Ammon's horn (tissue), 1 donor: ENCODE measurements at regions not wholly inside any gene's neighbourhood (a gene's known extent, or its start where the extent isn't known, plus 50 kb on each side); places are given as distances from the start of the nearest gene placed in this dataset.

Source experiments
- DNase-seq: peaks from one replicate; pipeline ENCODE4 v3.0.0-alpha.2; 2016; ENCODE audit warnings: low spot score

DNA sequence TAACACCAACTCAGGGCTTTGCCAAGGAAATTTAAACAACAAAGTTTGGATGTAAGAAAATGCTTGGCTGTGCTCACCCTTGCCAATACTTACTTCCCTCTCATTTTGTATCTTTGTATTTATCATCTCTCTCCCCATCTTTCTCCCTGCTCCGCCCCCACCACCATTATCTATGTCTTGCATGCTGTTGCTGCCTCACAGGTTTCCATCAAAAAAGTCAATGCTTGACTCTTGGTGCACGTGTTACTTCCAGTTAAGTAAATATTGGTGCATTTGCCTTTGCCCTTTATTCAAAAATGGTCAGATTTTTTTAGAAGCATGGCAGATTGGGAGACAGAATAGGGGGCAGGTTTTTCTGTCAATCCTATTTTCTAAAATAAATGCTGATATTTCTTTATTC lies 626.0 kb downstream of the ACTR3B start:
- no peak for DNase-seq

GRCh38 chr7:153386556-153386955 lies 627.0 kb downstream of the ACTR3B start:
- no peak for DNase-seq

DNA sequence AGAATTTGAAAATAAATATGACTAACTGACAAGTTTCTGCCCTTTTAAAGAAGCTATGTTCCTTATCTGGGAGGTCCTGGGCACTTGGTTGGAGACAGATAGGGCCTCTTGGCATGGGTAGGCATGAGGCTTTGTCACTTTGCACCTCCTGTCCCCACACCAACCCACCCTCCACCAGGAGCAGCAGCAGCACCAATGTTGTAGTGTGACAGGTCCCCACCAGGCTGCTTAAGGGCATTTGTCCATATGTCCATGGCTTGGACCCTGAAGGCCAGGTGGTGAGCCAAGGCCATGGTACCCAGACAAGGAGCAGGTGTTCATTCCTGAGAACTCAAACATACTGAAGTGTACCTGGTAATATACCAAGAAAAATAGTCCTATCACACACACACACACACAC lies 629.1 kb downstream of the ACTR3B start:
- DNase-seq: no peak

- no peak for DNase-seq
Observed at GRCh38 chr7:153389261-153389660, 629.7 kb downstream of the ACTR3B start.

GRCh38 chr7:153390955-153391354 lies 631.4 kb downstream of the ACTR3B start:
- no peak for DNase-seq

- DNase-seq: no peak
Observed at GRCh38 chr7:153392726-153393125, 633.2 kb downstream of the ACTR3B start.

GRCh38 chr7:153393666-153394065 lies 634.1 kb downstream of the ACTR3B start:
- no peak for DNase-seq

GRCh38 chr7:153396475-153396874 lies 636.9 kb downstream of the ACTR3B start:
- no peak for DNase-seq

GRCh38 chr7:153397459-153397858 lies 637.9 kb downstream of the ACTR3B start:
- no peak for DNase-seq

DNA sequence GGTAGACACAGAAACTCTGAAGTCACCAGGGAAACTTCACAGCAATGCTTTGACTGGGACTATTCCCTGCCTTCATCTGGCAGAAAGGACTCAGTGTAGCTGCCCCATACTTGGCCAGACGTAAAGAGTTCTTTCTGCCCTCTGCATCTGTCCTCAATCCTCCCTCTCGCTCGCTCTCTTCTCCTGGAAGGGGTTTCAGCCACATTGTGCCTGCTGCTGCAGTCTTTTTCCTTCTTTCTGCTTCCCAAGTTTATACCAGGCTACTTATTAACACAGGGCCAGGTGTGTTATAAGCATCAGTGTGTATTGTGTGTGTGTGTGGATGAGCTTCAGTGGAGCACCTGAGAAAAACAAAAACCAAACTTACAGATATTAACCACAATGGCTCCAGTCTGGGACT lies 638.4 kb downstream of the ACTR3B start:
- DNase-seq: no peak

DNA sequence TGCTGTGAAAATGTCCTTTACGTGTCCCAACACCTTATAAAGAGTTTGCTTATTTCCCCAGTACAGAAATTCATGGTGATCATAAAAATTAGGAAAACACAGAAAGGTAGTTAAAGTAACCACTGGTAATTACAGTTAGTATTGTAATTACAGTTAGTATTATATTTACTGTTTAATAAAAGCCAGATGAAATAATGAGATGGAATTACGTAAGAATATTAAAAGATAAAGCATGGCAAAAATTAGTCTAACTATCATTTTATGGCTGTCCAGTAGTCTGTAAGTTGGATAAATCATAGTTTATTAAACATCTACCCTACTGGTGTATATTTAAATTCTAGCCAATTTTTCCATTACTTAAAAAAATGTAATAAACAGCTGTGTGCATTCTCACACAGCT lies 638.8 kb downstream of the ACTR3B start:
- DNase-seq: no peak

DNA sequence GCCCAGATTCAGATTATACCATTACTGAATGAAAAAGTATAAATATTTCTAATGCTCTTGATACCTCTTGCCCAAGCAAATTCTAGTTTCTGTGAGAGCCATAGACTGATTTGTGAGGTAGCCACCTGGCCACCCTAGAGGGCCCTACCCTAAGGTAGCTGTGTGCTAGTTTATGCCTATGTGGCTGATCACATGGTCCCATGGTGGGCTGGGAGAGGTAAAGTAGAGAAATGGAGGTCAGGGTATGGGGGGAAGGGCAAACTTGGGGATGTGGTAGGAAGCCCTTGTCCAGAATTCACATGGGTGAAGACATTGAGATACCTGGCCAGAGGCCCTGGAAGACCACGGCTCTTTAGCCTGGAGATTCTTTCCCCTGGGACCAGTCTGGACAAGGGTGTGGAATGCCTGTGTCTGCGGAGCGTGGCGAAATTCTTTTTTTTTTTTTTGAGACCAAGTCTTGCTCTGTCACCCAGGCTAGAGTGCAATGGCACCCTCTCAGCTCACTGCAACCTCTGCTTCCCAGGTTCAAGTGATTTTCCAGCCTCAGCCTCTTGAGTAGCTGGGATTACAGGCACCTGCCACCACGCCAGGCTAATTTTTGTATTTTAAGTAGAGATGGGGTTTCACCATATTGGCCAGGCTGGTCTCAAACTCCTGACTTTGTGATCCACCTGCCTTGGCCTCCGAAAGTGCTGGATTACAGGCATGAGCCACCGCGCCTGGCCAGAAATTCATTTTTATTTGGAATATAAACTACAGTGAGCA lies 639.4 kb downstream of the ACTR3B start:
- DNase-seq: no peak

DNA sequence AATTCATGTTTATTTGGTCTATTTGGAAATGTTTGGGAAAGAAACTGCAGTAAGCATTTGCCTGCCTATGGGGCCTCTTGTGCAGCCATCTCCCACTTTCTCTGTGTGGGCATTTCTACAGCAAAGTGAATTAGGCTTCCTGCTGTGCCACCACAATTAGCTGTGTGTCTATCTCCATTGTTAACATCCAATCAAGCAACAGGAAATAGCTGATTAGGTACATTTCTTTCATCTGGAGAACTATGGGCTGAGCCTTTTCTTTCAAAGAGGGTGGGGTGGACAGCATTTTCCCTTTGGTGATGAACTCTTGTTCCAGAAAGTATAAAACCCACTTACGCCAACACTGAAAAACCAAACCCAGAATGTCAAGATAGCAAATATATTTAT lies 640.0 kb downstream of the ACTR3B start:
- no peak for DNase-seq

DNA sequence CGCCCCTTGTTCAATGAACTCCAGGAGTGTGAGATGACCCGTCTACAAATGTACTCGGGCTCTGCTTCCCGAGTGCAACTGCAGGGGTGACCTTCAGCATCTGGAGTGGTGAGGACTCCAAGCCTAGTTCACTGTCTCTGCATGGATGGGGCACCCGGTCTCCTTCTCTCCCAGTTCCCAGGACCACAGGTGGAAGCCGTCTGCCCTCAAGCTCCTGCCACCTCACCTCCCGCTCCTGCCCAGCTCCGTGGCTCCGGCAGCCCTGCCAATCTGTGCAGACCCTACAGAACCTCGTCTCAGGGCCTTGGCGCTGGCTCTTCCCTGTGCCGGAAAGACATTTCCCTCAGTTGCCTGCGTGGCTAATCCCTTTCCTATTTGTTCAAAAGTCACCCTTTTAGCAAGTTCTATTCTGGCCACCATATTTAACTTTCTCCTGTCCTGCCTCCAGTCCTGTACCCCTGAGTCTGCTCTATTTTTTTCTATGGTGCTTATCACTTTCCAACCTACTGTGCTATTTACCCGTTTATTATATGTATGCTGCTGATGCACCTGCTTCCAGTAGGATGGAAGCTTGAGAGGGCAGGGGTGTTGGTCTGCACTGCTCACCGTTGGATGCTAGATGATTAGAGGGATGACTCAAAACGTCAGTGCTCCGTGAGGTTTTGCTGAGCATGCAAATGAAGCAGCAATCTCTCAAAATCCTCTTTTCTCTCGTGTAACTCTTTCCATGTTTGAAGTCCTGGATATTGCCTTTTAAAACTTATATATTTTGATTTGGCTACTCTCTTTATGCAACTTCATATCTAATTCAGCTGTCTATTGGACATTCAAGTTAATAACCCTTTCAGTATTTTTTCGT lies 641.4 kb downstream of the ACTR3B start:
- DNase-seq: no peak

- DNase-seq: peak; percentile 8
Observed at GRCh38 chr7:153401795-153402720, 642.5 kb downstream of the ACTR3B start.

- no peak for DNase-seq
Observed at GRCh38 chr7:153402721-153403541, 643.4 kb downstream of the ACTR3B start.

DNA sequence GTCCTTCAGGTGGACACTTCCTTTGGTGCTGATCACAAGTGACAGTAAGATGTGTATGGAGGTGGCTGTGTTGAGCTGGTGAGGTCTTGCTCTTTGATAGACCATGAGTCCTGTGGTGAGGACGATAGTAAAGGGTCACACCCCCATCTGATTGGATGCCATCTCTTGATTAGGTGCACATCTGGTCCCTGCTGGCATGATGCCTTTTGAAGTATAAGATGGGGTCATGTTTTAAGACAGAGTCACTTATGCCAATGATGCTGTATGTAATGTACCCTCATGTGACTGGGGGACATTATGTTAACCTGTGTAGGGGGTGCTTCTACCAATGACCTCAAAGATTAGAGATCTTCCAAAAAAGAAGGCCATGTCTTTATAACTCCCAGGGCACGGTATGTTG lies 644.6 kb downstream of the ACTR3B start:
- no peak for DNase-seq

GRCh38 chr7:153404781-153405279 lies 645.3 kb downstream of the ACTR3B start:
- DNase-seq: no peak

- no peak for DNase-seq
Observed at GRCh38 chr7:153405704-153406485, 646.3 kb upstream of the DPP6 start.

DNA sequence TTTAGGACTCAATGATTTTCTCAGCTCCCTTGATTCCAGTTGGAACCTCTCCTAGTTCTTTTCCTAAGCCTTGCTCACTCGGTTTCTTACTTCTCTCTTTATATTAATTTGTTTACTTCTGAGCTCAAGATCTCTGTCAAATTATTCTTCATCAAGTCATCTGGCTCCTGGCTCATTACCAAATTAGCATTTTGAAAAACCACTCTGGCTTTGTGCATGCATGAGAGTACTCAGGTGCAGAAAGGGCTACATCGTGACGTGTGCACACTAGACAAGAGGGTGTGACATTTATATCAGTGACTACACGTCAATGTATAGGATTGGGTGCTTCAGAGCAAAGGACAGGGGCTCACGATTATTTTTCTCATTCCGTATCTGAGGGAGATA lies 645.7 kb upstream of the DPP6 start:
- DNase-seq: no peak
